GM12872 (cell line): ENCODE measurements at regions not wholly inside any gene's neighbourhood (a gene's known extent, or its start where the extent isn't known, plus 50 kb on each side); places are given as distances from the start of the nearest gene placed in this dataset.

ENCODE experiments used
- CTCF ChIP-seq: IDR thresholded peaks from 3 replicates; pipeline ENCODE4 v1.5.1; 2011; ENCODE audit warnings: low read depth, mild to moderate bottlenecking, low read length, moderate library complexity; ENCODE audit not compliant: insufficient read depth

DNA sequence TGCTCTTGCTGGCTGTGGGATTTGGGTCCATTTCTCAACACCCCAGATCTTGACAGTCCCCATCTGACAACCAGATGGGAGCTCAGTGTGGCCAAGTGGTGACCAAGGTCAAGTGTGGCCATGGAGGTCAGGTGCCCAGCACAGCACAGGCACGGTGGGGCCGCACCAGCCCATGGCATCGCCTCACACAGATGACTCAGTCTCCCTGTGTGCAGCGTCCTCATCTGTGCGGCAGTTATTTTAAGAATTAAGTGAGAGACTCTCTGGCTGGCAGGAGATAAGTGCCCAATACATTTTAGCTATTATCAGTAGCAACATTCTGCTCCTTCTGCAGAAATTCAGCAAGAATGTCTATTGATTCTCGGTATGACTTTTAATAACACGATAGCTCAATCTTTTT, 167.2 kb downstream of the DDX1 start:
- no peak for TF ChIP-seq CTCF

- no peak for TF ChIP-seq CTCF
These were observed 167.7 kb downstream of the DDX1 start for GRCh38 chr2:15759385-15759784.

GRCh38 chr2:15760232-15760910, 168.7 kb downstream of the DDX1 start:
- no peak for TF ChIP-seq CTCF

- no peak for TF ChIP-seq CTCF
These were observed 169.4 kb downstream of the DDX1 start for GRCh38 chr2:15761056-15761455.

DNA sequence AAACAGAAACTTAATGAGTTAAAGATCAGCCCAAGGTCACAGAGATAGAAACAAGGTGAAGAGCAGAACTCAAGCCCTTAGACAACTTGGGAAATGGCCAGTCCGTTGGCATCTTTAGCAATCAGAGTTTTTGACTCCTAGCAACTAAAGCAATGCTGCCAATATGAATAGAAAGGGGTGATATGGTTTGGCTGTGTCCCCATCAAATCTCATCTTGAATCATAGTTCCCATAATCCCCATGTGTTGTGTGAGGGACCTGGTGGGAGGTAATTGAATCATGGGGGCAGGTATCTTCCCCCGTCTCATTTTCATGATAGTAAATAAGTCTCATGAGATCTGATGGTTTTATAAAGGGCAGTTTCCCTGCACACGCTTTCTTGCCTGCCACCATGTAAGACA, 170.2 kb downstream of the DDX1 start:
- TF ChIP-seq CTCF = no peak

- no peak for TF ChIP-seq CTCF
These were observed 170.8 kb downstream of the DDX1 start for GRCh38 chr2:15762449-15762848.

GRCh38 chr2:15763106-15763821, 171.6 kb downstream of the DDX1 start:
- TF ChIP-seq CTCF = no peak
